Activated CD4-positive, alpha-beta T cell treated with anti-CD3 and anti-CD28 coated beads for 36 hours (primary cell): ENCODE measurements at regions not wholly inside any gene's neighbourhood (a gene's known extent, or its start where the extent isn't known, plus 50 kb on each side); places are given as distances from the start of the nearest gene placed in this dataset.
A peak's percentile ranks its signal among the peaks of the same experiment; 100 is the strongest.
"Not testable (repeated sequence)": the region's sequence is repeated elsewhere in the genome, so short reads cannot be mapped to it uniquely, and the experiment has no call there.

Experiments used
- ATAC-seq: fragments of 200-7000 bp; cut with Tn5 transposase; one replicate; pipeline ENCODE4 v1.10.0; 2021; ENCODE audit warnings: mild to moderate bottlenecking, moderate library complexity
- CTCF ChIA-PET: fragments of 350-600 bp; sonication (Branson Sonifier 250); formaldehyde crosslinking; loops from one replicate; lab custom pipeline; 2021; ENCODE audit warnings: antibody characterized with exemption; lab: Charles Lee
- POLR2A ChIA-PET: fragments of 350-600 bp; sonication (Branson Sonifier 250); formaldehyde crosslinking; loops from one replicate; lab custom pipeline; 2021; ENCODE audit warnings: antibody characterized with exemption, inconsistent platforms; lab: Charles Lee
- DNase-seq: peaks from one replicate; pipeline ENCODE4 v3.0.0-alpha.2; 2020
- H3K27ac Mint-ChIP-seq: one replicate; pipeline ENCODE4 v1.8.0; 2021; ENCODE audit warnings: mixed read lengths
- H3K27me3 Mint-ChIP-seq: one replicate; pipeline ENCODE4 v1.8.0; 2021; ENCODE audit warnings: mixed read lengths
- H3K36me3 Mint-ChIP-seq: one replicate; pipeline ENCODE4 v1.8.0; 2021; ENCODE audit warnings: low read depth, mixed read lengths
- H3K4me1 Mint-ChIP-seq: one replicate; pipeline ENCODE4 v1.8.0; 2021; ENCODE audit warnings: mixed read lengths
- H3K4me3 Mint-ChIP-seq: one replicate; pipeline ENCODE4 v1.8.0; 2021; ENCODE audit warnings: mild to moderate bottlenecking, moderate library complexity, mixed read lengths
- H3K9me3 Mint-ChIP-seq: one replicate; pipeline ENCODE4 v1.8.0; 2021; ENCODE audit warnings: low read depth, mixed read lengths
- intact Hi-C, 2 experiments: fragments of 100-400 bp; cut with DNase I in 1 of 2; cut with micrococcal nuclease in 1 of 2; formaldehyde crosslinking; loops; one replicate each; pipeline versions ENCODE4 v1.14.2 to v1.15.1; 2022 to 2024; cut with DNase I, micrococcal nuclease

DNA sequence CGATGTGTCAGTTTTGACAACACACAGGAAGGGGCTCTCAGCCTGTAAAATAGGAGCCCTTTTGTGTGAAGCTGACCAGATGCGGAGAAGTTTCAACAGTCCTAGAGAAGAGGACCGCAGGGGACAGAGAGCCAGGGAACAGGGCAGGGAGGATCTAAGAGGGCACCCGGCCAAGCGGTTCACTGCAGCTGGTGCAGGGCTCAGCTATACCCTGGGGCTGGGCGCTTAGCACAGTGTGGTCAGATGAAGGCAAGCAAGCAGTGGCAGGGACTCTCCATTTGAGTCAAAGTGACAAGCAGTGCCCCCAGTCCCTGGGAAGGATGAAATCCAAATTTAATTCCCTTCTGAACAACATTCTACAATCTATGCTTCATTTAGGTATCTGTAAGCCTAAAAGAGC, 88.9 kb upstream of the PLGLB2 start:
- DNase-seq, H3K9me3 Mint-ChIP-seq, POLR2A ChIA-PET, H3K4me1 Mint-ChIP-seq, H3K4me3 Mint-ChIP-seq, CTCF ChIA-PET, H3K36me3 Mint-ChIP-seq, H3K27ac Mint-ChIP-seq, intact Hi-C loops, H3K27me3 Mint-ChIP-seq: not testable (repeated sequence)
- peak; percentile 8 for ATAC-seq

DNA sequence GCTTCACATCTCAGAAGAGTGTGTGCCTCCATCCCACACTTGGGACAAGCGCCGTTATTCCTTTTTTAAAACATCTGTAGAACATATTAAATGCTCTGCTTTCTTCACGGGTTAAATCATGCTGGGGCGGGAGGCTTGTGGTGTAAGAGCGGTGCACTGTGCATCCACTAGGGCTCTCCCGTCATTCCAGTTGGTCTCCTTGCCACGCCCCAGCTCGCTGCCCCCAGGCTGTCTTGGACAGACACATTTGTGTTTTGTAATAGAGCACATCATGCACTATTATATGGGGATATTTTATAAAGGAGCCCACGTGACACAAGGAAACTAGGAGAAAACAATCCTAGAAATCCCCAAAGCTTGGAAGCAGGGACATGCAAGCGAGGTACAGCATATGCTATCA, 87.7 kb upstream of the PLGLB2 start:
- DNase-seq, H3K4me3 Mint-ChIP-seq, POLR2A ChIA-PET, ATAC-seq, H3K27me3 Mint-ChIP-seq, H3K4me1 Mint-ChIP-seq, H3K9me3 Mint-ChIP-seq, intact Hi-C loops, CTCF ChIA-PET, H3K27ac Mint-ChIP-seq, H3K36me3 Mint-ChIP-seq: not testable (repeated sequence)

- H3K9me3 Mint-ChIP-seq, H3K36me3 Mint-ChIP-seq, intact Hi-C loops, H3K27ac Mint-ChIP-seq, POLR2A ChIA-PET, CTCF ChIA-PET, H3K4me1 Mint-ChIP-seq, H3K4me3 Mint-ChIP-seq, ATAC-seq, H3K27me3 Mint-ChIP-seq, DNase-seq: not testable (repeated sequence)
Measured at GRCh38 chr2:87662316-87663290, 85.3 kb upstream of the PLGLB2 start.

- DNase-seq, H3K27ac Mint-ChIP-seq, POLR2A ChIA-PET, intact Hi-C loops, H3K27me3 Mint-ChIP-seq, H3K4me1 Mint-ChIP-seq, CTCF ChIA-PET, H3K4me3 Mint-ChIP-seq, H3K36me3 Mint-ChIP-seq, ATAC-seq, H3K9me3 Mint-ChIP-seq: not testable (repeated sequence)
Measured at GRCh38 chr2:87663347-87663746, 84.5 kb upstream of the PLGLB2 start.

DNA sequence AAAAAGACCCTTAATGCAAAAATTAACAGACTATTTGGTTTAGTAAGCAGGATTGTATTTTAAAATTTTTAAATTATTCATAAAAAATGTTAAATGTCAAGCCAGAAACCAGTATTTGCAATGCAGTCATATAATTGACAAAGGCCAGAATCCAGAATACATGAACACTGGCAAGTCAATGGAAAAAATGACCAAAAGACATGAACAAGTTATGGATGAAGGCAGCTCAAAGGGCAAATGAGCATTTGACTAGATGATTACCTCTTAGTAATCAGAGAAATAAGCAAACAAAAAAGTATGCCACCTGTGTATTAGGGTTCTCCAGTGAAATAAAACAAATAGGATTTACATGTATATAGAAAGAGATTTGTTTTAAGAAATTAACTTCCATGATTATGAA, 80.9 kb upstream of the PLGLB2 start:
- intact Hi-C loops, H3K27me3 Mint-ChIP-seq, DNase-seq, H3K27ac Mint-ChIP-seq, H3K9me3 Mint-ChIP-seq, H3K4me1 Mint-ChIP-seq, H3K36me3 Mint-ChIP-seq, CTCF ChIA-PET, POLR2A ChIA-PET, ATAC-seq, H3K4me3 Mint-ChIP-seq: not testable (repeated sequence)

DNA sequence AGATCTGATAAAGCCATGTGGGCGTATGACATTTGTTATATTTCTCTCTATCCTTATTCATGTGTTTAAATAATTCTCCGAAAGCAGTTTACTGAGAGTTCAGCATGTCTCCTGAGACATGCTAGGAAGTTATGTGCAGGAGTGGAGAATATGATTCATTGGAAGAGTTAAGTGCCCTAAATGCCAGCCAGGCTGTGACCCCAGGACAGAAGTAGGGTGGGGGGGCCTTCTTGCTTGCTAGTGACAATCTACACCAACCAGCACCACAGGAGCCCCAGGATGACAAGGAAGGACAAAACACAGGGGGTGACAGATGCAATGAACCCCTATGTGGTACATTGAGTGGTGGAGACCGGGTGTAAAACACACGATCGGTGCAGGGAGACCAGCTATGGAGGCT, 79.5 kb upstream of the PLGLB2 start:
- ATAC-seq, H3K27me3 Mint-ChIP-seq, DNase-seq, H3K27ac Mint-ChIP-seq, H3K4me1 Mint-ChIP-seq, CTCF ChIA-PET, intact Hi-C loops, H3K36me3 Mint-ChIP-seq, H3K4me3 Mint-ChIP-seq, POLR2A ChIA-PET, H3K9me3 Mint-ChIP-seq: not testable (repeated sequence)

GRCh38 chr2:87669633-87670231, 78.2 kb upstream of the PLGLB2 start:
- H3K4me1 Mint-ChIP-seq, H3K27ac Mint-ChIP-seq, H3K27me3 Mint-ChIP-seq, CTCF ChIA-PET, DNase-seq, intact Hi-C loops, H3K9me3 Mint-ChIP-seq, H3K4me3 Mint-ChIP-seq, ATAC-seq, POLR2A ChIA-PET, H3K36me3 Mint-ChIP-seq: not testable (repeated sequence)

- POLR2A ChIA-PET, ATAC-seq, H3K27ac Mint-ChIP-seq, H3K4me3 Mint-ChIP-seq, H3K4me1 Mint-ChIP-seq, H3K36me3 Mint-ChIP-seq, H3K27me3 Mint-ChIP-seq, CTCF ChIA-PET, H3K9me3 Mint-ChIP-seq, intact Hi-C loops, DNase-seq: not testable (repeated sequence)
Measured at GRCh38 chr2:87672404-87672803, 75.5 kb upstream of the PLGLB2 start.

DNA sequence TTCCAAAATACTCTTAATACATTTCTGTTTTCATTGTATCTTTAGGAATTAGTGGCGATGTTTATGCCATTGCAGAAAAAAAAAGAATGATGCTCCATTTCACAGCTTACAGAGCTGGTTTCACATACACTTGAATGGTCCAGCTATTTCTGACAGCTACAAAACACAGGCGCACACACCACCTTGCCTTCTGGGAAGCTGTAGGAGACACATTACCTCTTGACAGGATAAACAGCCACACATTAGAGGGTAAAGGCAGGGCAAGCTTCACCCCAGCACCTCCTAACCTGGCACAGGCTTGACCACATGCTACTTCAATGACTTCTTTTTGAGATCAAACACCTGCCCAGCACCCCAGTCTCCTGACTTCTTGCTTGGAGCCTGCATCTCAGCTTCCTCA, 73.2 kb upstream of the PLGLB2 start:
- CTCF ChIA-PET, H3K4me1 Mint-ChIP-seq, H3K4me3 Mint-ChIP-seq, H3K27ac Mint-ChIP-seq, H3K9me3 Mint-ChIP-seq, DNase-seq, ATAC-seq, H3K36me3 Mint-ChIP-seq, H3K27me3 Mint-ChIP-seq, intact Hi-C loops, POLR2A ChIA-PET: not testable (repeated sequence)

GRCh38 chr2:87675487-87675886, 72.4 kb upstream of the PLGLB2 start:
- CTCF ChIA-PET, H3K9me3 Mint-ChIP-seq, H3K4me3 Mint-ChIP-seq, DNase-seq, ATAC-seq, H3K36me3 Mint-ChIP-seq, H3K27me3 Mint-ChIP-seq, POLR2A ChIA-PET, H3K27ac Mint-ChIP-seq, intact Hi-C loops, H3K4me1 Mint-ChIP-seq: not testable (repeated sequence)

GRCh38 chr2:87677421-87677923, 70.4 kb upstream of the PLGLB2 start:
- CTCF ChIA-PET, H3K36me3 Mint-ChIP-seq, H3K4me3 Mint-ChIP-seq, intact Hi-C loops, H3K27ac Mint-ChIP-seq, POLR2A ChIA-PET, ATAC-seq, DNase-seq, H3K9me3 Mint-ChIP-seq, H3K4me1 Mint-ChIP-seq, H3K27me3 Mint-ChIP-seq: not testable (repeated sequence)

DNA sequence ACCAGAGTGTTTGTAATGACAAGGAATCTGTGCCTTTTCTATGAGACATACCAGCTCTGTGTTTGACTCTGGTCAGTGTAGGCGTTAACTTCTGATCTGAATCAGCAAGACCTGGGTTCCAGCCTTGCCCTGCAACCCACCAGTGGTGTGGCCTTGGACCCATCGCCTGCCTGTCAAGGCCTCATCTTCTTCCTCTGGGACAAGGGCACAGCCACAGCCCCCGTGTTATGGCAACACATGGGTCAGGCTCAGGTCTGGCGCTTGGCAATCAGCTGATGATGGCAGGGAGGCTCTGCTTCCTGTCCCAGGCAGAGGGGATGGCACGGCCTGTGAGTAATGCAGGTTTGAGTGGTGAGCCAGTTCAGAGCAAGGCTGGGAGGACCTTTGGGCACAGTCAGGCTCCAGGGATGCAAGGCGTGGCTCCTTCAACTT, 69.1 kb upstream of the PLGLB2 start:
- H3K4me3 Mint-ChIP-seq, H3K9me3 Mint-ChIP-seq, H3K27me3 Mint-ChIP-seq, POLR2A ChIA-PET, H3K36me3 Mint-ChIP-seq, CTCF ChIA-PET, DNase-seq, H3K27ac Mint-ChIP-seq, H3K4me1 Mint-ChIP-seq, intact Hi-C loops: not testable (repeated sequence)
- ATAC-seq, result peak; percentile 80
